ENCODE measurements at regions not wholly inside any gene's neighbourhood (a gene's known extent, or its start where the extent isn't known, plus 50 kb on each side); places are given as distances from the start of the nearest gene placed in this dataset.

DNA sequence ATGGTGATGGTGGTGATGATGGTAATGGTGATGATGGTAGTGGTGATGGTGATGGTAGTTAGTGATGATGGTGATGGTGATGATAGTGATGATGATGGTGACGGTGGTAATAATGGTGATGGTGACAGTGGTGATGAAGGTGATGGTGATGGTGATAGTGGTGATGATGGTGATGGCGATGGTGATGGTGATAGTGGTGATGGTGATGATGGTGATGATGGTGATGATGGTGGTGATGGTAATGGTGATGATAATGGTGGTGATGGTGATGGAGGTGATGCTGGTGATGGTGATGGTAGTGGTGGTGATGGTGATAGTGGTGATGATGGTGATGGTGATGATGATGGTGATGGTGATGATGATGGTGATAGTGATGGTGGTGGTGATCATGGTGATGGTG, 148.7 kb upstream of the TNRC6C start:
- DNase-seq: no peak

DNA sequence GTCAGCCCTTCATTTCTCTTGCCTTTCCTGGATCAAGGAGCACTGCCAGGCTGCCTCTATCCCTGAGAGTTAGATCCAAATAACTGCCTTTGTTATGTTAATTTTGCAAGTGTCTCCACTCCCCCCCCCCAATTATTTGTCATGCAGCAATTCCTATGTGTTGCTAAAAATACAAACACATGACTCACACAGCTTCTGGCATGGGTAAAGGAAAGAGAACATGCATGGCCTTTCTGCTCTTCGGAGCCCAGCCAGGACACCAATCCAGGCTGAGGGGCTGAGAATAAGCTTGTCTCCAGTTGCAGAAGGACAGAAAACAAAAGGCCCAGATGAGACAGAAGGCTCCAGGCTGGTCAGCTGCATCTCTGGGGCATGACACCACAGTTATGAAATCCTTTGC, 148.0 kb upstream of the TNRC6C start:
- peak; percentile 22 for DNase-seq

DNA sequence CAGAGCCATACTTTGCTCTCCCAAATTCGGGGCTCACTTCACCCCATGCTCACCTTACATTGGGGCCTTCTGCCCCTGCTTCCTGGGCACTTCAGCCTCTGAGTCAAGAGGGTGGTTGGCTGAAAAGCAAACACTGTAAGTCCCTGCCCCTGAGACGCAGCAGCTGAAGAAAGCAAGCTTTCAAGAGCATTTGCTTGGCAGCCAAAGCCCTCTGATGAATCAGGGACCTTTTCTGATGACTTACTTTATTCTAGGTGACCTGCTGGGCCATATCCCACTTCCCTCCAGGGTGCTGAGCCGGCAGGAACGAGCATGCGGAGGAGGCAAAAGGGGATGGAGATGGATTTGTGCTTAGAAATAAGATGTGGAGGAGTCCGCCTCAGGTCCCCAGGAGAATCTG, 147.0 kb upstream of the TNRC6C start:
- no peak for DNase-seq

DNA sequence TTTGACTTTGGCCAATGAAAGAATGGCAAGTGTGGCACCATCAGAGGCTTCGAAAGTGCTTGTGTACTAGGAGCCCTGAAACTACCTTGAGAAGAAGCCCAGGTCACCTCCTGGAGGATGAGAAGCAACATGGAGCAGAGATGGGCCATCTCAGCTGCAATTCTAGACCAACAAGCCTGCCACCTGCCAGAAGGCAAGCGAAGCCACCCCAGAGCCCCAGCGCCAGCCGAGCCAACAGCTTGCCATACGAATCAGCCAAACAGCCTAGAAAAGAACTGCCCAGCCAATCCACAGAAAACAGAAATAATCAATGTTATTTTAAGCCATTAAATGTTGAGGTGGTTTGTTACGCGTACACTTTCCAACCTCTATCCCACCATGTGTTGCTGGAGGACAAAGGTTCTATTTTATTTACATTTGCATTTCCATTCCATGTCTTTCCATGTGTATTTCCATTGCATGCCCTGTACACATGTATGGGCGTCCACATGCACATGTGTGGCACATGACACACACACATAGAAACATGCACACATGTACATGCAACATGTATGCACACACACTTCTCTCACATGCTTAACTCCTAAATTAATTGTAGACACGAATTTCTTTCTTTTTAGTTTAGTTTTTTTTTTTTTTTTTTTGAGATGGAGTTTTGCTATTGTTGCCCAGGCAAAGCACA, 144.3 kb upstream of the TNRC6C start:
- DNase-seq: no peak

DNA sequence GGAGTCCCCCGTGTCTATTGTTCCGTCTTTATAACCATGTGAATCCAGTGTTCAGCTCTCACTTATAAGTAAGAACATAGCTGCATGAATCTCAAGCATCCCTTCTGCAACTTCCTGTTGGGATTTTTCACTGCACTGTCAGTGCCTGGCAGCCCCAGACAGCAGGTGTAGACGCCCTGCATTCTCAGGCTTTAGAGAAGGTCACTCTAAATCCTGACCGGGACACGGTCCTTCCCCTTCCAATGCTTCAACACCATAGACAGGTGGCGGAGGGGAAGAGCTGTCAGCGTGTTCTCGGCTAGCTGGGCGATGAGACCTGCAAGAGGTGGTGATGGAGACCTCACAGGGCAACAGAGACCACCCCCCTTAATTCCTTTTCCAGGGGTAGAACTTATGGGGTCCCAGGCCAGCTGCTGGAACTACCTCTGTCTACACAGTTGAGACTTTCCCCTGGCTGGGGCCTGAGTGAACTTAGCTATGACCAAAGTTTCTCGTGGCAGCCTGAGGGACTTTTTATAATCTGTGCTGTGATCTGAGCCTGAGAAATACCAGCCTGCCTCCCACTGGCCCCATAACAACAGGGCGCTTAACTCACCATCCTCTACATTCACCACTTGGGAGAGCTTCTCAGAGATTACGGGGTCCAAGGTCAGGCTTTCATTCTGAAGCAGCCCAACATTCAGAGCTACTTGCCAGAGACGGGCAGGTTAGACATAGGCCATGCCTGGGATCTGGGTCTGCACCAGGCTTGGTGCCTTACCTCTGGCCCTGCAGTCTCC, 143.2 kb upstream of the TNRC6C start:
- no peak for DNase-seq

DNA sequence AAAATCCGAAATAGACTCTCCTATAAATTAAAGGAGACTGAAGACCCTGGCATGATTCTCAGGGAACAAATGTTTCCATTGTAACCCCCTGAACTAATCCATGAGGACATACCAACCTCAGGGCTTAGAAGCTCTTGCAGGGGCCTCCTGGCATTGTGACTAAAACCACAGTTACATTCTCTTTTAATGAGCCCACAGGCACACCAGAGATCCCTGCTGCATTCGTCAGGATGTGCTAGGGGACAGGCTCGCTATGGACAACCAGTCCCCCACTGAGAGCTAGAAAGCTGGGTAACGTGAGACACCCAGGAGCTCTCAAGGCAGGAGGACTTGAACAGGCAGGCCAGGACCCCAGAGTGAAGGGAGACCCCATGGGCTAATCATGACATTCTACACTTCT, 140.6 kb upstream of the TNRC6C start:
- no peak for DNase-seq

DNA sequence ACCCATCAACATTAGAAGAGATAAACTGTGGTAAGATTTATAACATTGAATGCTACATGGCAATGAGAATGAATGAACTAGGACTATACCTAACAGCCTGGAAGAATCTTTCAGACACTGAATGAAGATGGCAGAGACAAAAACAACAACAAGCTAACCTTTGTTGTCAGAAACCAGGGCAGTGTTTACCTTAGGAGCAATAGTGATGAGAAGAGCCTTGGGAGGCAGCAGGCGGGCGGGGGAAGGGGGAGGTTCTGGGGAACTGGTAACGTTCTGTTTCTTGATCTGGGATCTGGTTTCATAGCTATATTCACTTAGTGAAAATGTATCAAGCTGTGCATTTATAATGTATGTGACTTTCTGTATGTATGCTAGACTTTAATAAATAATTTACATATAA, 139.0 kb upstream of the TNRC6C start:
- DNase-seq: no peak

DNA sequence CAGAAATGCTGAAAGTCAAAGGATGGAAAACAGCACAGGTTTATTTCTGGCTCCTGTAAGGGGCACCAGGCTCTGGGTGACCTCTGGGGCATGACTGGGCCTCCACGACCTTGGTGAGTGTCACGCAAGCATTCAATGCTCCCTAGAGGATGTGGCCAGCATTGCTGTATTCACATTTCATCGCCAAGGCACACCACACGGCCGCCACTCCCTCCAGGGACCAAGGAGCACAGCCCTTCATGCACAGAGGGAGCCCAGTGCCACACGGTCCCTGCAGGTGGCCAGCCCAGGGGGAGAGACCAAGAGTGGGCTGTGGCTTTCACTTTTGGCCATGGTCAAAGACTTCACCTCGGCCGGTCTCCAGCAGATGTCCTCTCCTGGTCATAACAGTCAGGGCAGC, 137.4 kb upstream of the TNRC6C start:
- DNase-seq: no peak

DNA sequence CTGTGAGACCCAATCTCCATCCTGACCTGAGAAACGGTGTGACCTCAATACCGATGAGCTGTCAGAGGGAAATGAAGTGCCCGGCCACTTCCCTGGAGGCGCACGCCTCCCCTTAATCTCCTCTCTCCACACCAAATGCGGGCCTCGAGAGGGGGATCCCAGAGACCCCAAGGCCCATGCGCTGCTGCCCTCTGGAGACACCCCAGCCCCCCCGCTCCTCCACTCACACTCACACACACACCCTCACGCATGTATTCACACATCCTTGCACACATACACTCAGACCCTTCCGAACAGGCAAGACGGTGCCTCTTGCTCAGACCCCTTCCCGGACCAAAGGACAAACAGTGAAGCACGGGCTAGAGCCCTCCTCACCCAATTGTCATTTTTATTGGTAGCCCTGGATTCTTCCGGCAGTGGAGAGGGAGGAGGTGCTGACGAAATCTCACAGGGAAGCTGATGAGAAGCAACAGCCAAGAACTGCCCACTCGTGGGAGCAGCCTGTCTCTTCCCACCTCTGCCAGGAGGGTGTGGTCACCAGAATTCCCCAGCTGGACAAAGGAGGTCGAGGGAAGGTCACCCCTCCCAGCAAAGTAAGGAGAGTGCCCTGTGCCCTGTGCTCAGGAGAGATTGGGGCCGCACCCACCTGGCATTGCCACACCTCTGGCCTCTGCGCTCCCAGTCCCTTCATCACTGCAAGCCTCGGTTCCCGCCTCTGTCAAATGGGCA, 136.0 kb upstream of the TNRC6C start:
- DNase-seq: no peak

DNA sequence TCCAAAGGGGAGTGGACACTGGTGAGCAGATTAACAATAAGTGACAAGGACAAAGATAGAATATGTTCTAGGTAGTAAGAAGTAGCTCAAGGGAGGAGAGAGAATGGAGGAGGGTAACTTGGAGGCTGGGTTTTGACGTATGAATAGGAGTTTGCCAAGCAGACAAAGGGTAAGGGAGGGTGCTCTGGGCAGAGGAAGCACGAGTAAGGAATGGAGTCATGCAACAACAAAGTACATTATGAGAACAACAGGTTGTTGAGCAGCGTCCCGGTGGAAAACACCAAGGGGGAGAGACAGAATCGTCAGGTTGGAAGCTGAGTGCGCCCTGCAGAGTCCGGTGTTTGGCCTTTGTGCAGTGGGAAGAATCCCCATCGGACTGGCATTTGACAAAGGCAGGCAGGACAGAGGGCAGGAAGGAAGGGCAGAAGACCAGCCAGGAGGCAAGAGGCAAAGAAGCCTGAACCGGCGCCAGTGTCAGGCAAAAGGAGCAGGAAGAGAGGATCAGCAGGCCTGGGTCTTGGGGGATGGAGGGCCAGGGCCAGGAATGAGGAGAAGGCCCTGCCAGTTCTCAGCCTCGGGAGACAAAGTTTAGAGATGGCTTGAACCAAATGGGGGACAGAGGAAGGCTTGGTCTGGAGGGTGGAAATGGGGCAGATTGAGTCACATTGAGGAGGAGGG, 134.3 kb upstream of the TNRC6C start:
- no peak for DNase-seq

DNA sequence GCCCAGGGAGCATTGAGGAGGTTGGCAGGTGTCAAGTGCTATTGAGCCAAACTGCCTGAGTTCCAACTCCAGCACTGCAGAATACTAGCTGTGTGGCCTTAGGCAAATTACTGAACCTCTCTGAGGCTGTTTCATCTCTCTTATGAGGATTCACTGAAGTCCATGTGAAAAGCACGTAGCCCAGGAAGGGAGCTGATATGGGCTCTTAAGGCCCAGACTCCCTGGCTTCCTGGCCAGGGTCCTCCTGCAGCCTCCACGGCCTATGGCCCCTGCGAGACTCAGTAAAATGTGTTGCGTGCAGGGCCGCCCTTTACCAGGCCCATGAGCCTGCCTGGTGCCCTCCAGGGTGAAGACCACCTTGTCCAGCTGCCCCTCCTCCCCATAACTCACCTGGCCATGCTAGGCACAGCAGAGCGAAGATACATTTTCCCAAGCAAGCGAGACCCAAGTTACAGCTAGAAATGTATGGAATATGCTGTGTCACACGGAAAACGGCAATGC, 133.7 kb upstream of the TNRC6C start:
- no peak for DNase-seq

DNA sequence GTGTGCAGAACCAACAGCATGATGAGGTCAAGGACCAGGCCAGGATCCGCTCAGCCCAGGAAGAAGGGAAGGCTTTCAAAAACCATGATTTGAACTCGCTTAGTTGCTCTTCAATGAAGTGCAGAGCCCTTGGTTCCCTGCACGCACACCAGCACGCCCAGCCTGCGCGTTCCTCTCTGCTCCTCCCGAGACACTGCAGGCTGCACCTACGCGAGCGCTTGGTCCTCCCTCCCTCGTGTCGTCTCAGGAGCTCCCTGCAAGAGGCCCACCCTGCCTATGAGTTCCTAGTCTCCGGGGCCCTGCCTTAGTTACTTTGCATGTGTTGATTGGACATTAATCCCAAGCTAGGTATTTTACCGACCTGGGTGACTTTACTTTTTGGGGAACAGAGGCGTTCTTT, 132.9 kb upstream of the TNRC6C start:
- DNase-seq: no peak

DNA sequence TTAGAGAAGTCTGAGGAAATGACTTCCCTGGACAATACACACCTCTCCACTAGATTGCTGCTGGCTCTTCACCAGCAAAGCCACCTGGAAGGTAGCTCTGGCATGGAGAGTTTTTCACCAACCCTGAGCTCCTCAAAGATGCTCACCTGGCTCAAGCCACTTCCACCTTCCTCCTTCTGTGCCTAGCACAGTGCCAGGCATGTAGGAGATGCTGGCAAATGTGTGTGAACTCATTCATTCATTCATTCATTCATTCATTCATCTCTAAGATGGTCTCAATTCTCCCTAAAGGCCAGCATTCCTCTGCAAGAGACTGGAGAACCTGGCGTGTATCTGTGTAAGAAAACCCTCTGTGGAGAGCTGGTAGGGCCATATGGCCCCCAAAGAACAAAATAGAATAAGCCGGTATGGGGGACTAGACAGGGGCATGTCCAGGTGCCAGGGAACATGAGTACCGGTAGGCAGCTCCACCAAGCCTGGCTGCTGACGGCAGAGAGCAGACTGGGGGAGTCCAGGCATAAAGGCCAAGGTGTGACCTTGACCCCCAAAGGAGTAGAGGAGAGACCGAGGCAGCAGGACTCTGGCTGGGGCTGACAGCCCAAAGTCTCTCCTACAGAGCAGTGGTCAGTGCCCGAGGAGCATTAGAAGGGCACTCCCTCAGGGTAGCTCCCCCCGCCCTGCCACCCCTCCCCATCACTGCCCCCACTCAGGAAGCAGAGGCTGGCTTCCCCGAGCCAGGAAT, 132.2 kb upstream of the TNRC6C start:
- DNase-seq: no peak

DNA sequence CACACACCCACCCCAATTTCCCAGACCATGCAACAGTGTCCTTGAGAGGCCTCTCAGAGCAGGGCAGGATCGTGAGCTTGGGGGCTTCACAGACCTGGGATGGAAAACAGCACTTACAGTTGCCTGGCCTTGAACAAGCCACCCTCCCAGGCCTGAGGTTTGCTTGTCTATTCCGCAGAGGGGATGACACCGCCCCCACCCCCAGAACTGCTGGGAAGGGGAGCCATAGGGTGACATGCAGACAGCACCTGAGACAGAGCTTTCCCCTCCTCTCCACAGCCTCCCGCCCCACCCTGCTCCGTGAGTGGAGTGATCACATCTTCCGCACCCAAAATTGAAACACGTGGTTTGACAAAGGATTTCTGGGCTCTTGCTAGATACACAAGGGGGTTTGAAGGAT, 131.5 kb upstream of the TNRC6C start:
- no peak for DNase-seq

DNA sequence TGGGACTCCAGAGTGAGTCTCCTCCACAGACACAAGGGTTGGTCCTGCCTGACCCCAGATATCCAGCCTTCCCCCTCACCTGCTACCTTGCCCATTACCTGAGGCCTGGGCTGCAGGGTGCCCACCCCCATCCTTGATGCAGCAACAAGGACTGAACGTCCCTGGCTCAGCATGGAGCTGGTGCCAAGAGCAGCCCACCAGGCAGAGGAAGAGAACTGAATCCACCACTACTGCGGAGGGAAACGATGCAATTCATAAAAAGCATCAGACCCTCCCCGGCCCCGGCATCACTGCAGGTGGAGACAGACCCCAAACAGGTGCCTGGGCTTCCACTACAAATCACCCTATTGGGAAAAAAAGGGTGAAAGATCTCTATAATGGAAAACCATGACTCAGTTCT, 131.0 kb upstream of the TNRC6C start:
- DNase-seq: no peak

DNA sequence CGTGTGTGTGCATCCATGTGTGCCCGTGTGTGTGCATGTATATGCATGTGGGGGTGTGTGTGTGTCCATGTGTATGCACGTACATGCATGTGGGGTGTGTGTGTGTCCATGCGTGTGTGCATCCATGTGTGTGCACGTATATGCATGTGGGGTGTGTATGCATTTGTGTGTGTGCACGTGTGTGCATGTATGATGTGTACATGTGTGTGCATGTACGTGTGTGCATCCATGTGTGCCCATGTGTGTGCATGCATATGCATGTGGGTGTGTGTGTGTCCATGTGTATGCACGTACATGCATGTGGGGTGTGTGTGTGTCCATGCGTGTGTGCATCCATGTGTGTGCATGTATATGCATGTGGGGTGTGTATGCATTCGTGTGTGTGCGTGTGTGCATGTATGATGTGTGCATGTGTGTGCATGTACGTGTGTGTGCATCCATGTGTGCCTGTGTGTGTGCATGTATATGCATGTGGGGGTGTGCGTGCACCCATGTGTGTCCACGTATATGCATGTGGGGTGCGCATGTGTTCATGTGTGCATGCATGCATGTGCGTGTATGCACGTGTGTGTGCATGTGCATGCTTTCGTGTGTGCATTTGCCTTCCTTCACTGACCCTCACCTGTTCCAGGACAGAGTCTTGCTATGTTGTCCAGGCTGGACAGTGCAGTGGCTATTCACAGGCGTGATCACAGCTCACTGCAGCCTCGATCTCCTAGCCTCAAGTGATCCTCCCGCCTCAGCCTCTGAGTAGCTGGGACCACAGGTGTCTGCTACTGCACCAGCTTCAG, 129.6 kb upstream of the TNRC6C start:
- no peak for DNase-seq

DNA sequence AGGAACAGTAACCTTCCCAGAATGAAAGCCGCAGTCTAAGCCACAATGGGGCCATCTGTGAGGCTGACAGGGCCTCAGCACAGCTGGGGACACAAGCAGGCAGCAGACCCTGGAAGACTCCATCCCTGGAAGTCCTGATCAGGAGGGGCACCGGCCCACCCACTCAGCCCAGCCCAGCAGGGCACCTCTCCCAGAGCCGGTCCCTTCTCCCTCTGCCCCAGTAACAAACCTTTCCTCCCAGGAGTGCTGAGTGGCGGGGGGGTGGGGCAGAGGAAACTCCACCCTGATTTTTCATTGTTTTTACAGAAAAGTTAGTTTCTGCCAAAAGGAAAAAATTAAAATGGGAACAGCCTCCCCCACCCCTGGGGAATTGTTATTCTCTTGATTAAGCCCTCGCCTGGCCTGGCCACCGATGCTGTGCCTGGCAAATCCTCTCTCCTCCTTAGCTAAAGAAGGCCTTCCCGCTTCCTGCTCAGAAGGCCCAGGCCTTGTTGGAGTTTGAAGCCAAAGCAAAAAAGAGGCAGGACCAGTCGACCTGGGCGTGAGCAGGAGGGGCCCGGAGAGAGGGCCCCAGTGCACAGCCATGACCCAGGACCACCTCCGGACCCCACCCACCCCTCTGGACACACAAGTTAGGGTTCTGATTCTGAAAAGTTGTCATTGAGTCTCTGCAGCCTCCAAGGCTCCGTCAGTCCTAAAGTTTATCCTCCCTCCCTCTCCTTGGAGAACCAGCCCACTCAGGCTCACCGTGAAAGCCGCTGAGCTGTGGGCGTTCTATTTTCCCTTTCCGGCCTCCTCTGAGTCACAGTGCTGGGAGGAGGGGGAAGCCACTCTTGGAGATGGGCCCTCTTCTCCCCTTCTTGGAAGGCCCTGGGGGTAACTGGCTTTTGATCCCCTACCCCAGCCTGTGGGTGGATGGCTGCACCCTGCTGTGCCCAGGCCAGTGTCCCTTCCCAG, 128.4 kb upstream of the TNRC6C start:
- DNase-seq: peak; percentile 17

DNA sequence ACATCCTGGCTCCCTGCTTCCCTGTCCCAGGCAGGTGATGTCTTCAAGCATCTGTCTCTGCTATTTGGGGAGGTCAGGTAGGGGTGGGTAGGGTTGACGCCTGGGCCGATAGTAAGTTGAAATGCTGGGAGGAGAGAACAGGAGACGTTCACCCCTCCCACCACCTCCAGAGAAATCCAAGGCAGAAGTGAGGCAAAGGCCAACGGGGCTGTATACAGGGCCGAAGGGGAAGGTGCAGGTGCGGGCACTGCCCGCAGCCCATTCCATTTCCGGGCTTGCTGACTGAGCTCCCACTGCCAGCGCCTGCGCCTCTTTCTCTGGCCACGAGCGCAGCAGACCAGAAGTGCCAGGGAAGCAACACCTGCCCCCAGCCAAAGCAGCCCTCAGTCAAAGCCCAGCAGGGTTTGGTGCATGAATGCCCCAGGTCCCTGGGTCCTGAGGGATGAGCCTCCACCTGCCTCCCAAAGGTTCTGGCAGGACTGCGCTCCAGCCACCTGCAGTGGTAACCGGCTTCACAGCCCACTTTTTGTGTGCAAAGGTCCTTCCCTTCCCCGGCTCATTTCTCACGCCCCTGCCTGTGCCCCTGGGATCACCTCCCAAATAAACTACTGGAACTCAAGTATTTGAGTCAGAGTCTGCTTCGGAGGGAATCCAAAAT, 127.6 kb upstream of the TNRC6C start:
- no peak for DNase-seq

DNA sequence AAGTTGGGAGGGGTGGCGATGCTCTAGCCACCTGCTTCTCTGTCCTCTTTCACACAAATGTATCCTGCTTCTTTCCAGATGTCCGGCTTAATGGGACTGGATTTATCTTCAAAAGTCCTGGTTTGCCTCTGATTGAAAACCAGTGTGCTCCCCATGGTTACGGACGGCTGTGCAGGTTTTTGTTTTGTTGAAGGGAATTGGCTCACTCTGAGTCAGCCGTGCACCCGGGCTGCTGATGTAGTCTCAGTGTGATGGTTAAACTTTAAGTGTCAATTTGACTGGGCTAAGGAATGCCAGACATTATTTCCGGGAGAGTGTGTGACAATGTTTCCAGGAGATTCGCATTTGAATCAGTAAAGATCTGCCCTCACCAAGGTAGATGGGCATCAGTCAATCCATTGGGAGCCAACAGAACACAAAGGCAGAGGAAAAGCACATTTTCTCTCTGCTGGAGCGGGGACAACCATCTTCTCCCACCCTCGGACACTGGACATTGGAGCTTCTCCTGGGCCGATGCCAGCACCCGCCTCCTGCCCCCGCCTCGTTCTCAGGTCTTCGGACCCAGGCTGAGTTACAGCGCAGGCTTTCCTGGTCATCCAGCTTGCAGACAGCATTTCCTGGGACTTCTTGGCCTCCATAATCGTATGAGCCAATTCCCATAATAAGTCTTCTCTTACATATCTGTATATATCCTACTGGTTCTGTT, 126.9 kb upstream of the TNRC6C start:
- no peak for DNase-seq
